Left ventricle myocardium inferior (tissue), 1 donor: ENCODE measurements at regions not wholly inside any gene's neighbourhood (a gene's known extent, or its start where the extent isn't known, plus 50 kb on each side); places are given as distances from the start of the nearest gene placed in this dataset.

Experiments used
- DNase-seq: peaks from one replicate; pipeline ENCODE4 v3.0.0-alpha.2; 2020
- H3K27ac ChIP-seq: fragments of 200-600 bp; replicated peaks from 2 replicates; pipeline ENCODE4 v1.8.0; 2021
- H3K27me3 ChIP-seq: fragments of 200-600 bp; 2 replicates; pipeline ENCODE4 v1.8.0; 2021; ENCODE audit warnings: low read depth
- H3K36me3 ChIP-seq: fragments of 200-600 bp; 2 replicates; pipeline ENCODE4 v1.8.0; 2021
- H3K4me1 ChIP-seq: fragments of 200-600 bp; 2 replicates; pipeline ENCODE4 v1.8.0; 2021
- H3K4me3 ChIP-seq: fragments of 200-600 bp; 2 replicates; pipeline ENCODE4 v1.8.0; 2021; ENCODE audit warnings: mild to moderate bottlenecking, moderate library complexity
- H3K9me3 ChIP-seq: fragments of 200-600 bp; replicated peaks from 2 replicates; pipeline ENCODE4 v1.8.0; 2021
- CTCF ChIP-seq: fragments of 200-600 bp; IDR thresholded peaks from 2 replicates; pipeline ENCODE4 v1.8.0; 2021; ENCODE audit warnings: antibody characterized with exemption, mild to moderate bottlenecking, borderline replicate concordance
- intact Hi-C: fragments of 100-400 bp; cut with micrococcal nuclease; formaldehyde crosslinking; loops from one replicate; pipeline ENCODE4 v1.11.0; 2022
- donor health status: DM: no; HTN: yes; CAD: no; lungs with severe emphysema.

GRCh38 chr13:26469602-26470001, 87.9 kb upstream of the WASF3 start:
- H3K4me3 ChIP-seq = no peak overlapping the region
- intact Hi-C loops = no loop called here
- no peak for DNase-seq
- H3K27me3 ChIP-seq = peaks cover 2% of the 10 kb centered on the region
- H3K27ac ChIP-seq = no peak overlapping the region
- TF ChIP-seq CTCF = no peak
- H3K4me1 ChIP-seq = peaks cover 5% of the 10 kb centered on the region
- no peaks in the 10 kb centered on the region for H3K36me3 ChIP-seq
- no peaks in the 10 kb centered on the region for H3K9me3 ChIP-seq

- Histone ChIP-seq H3K4me3 (no peak overlapping the region), H3K27me3 (no peaks in the 10 kb centered on the region), H3K9me3 (no peaks in the 10 kb centered on the region), H3K4me1 (peaks cover 7% of the 10 kb centered on the region), H3K27ac (no peak overlapping the region), H3K36me3 (no peaks in the 10 kb centered on the region)
- no peak for DNase-seq
- intact Hi-C loops = no loop called here
- no peak for TF ChIP-seq CTCF
Measured at GRCh38 chr13:26471807-26472206, 85.7 kb upstream of the WASF3 start.

GRCh38 chr13:26473571-26474230, 83.8 kb upstream of the WASF3 start:
- no peak for DNase-seq
- Histone ChIP-seq H3K9me3 (no peaks in the 10 kb centered on the region), H3K4me1 (peaks cover 7% of the 10 kb centered on the region), H3K4me3 (no peak overlapping the region), H3K27me3 (no peaks in the 10 kb centered on the region), H3K27ac (peak overlapping the region; percentile 79), H3K36me3 (no peaks in the 10 kb centered on the region)
- no peak for TF ChIP-seq CTCF
- intact Hi-C loops = no loop called here

- TF ChIP-seq CTCF = no peak
- no peak overlapping the region for H3K4me3 ChIP-seq
- no peaks in the 10 kb centered on the region for H3K36me3 ChIP-seq
- no peak for DNase-seq
- no peaks in the 10 kb centered on the region for H3K9me3 ChIP-seq
- no peaks in the 10 kb centered on the region for H3K27me3 ChIP-seq
- H3K4me1 ChIP-seq = peaks cover 7% of the 10 kb centered on the region
- intact Hi-C loops = no loop called here
- peak overlapping the region; percentile 79 for H3K27ac ChIP-seq
Measured at GRCh38 chr13:26474286-26474685, 83.2 kb upstream of the WASF3 start.

- Histone ChIP-seq H3K9me3 (no peaks in the 10 kb centered on the region), H3K4me3 (peak overlapping the region; percentile 48), H3K27ac (peak overlapping the region; percentile 79), H3K4me1 (peaks cover 7% of the 10 kb centered on the region), H3K36me3 (no peaks in the 10 kb centered on the region), H3K27me3 (no peaks in the 10 kb centered on the region)
- intact Hi-C loops = no loop called here
- no peak for TF ChIP-seq CTCF
- no peak for DNase-seq
Measured at GRCh38 chr13:26475176-26476110, 82.0 kb upstream of the WASF3 start.
